CD4-positive, alpha-beta T cell (primary cell): ENCODE measurements at regions not wholly inside any gene's neighbourhood (a gene's known extent, or its start where the extent isn't known, plus 50 kb on each side); places are given as distances from the start of the nearest gene placed in this dataset.

Experiments
- ATAC-seq: fragments of 200-7000 bp; cut with Tn5 transposase; one replicate; pipeline ENCODE4 v1.10.0; 2022; ENCODE audit warnings: mild to moderate bottlenecking; ENCODE audit not compliant: poor library complexity
- CTCF ChIA-PET: fragments of 350-600 bp; sonication (Branson Sonifier 250); formaldehyde crosslinking; loops from one replicate; lab custom pipeline; 2021; ENCODE audit warnings: antibody characterized with exemption, inconsistent platforms; lab: Charles Lee
- POLR2A ChIA-PET: fragments of 350-600 bp; sonication (Branson Sonifier 250); formaldehyde crosslinking; loops from one replicate; lab custom pipeline; 2021; ENCODE audit warnings: antibody characterized with exemption, inconsistent platforms; lab: Charles Lee
- DNase-seq, 14 experiments: peaks; one replicate each; pipeline ENCODE4 v3.0.0-alpha.2; 2013 to 2020; ENCODE audit warnings: mixed read lengths in 2 of 14
- H3K27ac ChIP-seq, 2 donors: one replicate each; pipeline versions ENCODE4 v1.5.1 to v1.7.0; 2013; ENCODE audit warnings: low read length in 2 of 2, low read depth in 1 of 2, mild to moderate bottlenecking in 1 of 2
- H3K27me3 ChIP-seq, 2 experiments: 1 replicate in 1 of 2; 2 replicates in 1 of 2; pipeline versions ENCODE4 v1.6.1 to v1.7.0; 2013; ENCODE audit warnings: low read length in 2 of 2, control low read depth in 1 of 2, mild to moderate bottlenecking in 1 of 2, moderate library complexity in 1 of 2; ENCODE audit not compliant: insufficient read depth in 2 of 2, control insufficient read depth in 1 of 2
- H3K36me3 ChIP-seq: one replicate; pipeline ENCODE4 v1.6.1; 2013; ENCODE audit warnings: low read length, control low read depth; ENCODE audit not compliant: insufficient read depth
- H3K4me1 ChIP-seq: one replicate; pipeline ENCODE4 v1.6.1; 2013; ENCODE audit warnings: low read length, control low read depth; ENCODE audit not compliant: insufficient read depth
- H3K4me3 ChIP-seq: one replicate; pipeline ENCODE4 v1.5.1; 2013; ENCODE audit warnings: mild to moderate bottlenecking, low read length, moderate library complexity
- H3K9me3 ChIP-seq, 2 experiments: 1 replicate in 1 of 2; 2 replicates in 1 of 2; pipeline versions ENCODE4 v1.6.1 to v1.7.0; 2013; ENCODE audit warnings: low read length in 2 of 2, mild to moderate bottlenecking in 2 of 2, control low read depth in 1 of 2, moderate library complexity in 1 of 2; ENCODE audit not compliant: control insufficient read depth in 1 of 2, insufficient read depth in 1 of 2
- H3K27ac Mint-ChIP-seq: one replicate; pipeline ENCODE4 v1.8.0; 2020; ENCODE audit warnings: mixed read lengths
- H3K27me3 Mint-ChIP-seq: one replicate; pipeline ENCODE4 v1.8.0; 2021; ENCODE audit warnings: mixed read lengths
- H3K36me3 Mint-ChIP-seq: one replicate; pipeline ENCODE4 v1.8.0; 2021; ENCODE audit warnings: low read depth, mixed read lengths
- H3K4me1 Mint-ChIP-seq: one replicate; pipeline ENCODE4 v1.8.0; 2021; ENCODE audit warnings: low read depth, mixed read lengths
- H3K4me3 Mint-ChIP-seq: one replicate; pipeline ENCODE4 v1.8.0; 2020; ENCODE audit warnings: mild to moderate bottlenecking, mixed read lengths
- H3K9me3 Mint-ChIP-seq: one replicate; pipeline ENCODE4 v1.8.0; 2020; ENCODE audit warnings: mixed read lengths
- CTCF ChIP-seq: fragments of 200-600 bp; IDR thresholded peaks from one replicate; pipeline ENCODE4 v1.8.0; 2022; ENCODE audit warnings: antibody characterized with exemption, mild to moderate bottlenecking
- intact Hi-C, 2 experiments: fragments of 100-400 bp; cut with DNase I in 1 of 2; cut with micrococcal nuclease in 1 of 2; formaldehyde crosslinking; loops; one replicate each; pipeline versions ENCODE4 v1.15.1 to v1.9.0; 2023 to 2025; cut with DNase I, micrococcal nuclease

- peaks cover 40% of the 10 kb centered on the region for H3K4me1 Mint-ChIP-seq
- Histone ChIP-seq H3K4me1 (peaks cover 6% of the 10 kb centered on the region), H3K27me3 (no peaks in the 10 kb centered on the region), H3K4me3 (no peak overlapping the region), H3K27ac (no peak overlapping the region), H3K9me3 (no peaks in the 10 kb centered on the region), H3K36me3 (no peaks in the 10 kb centered on the region)
- H3K36me3 Mint-ChIP-seq: no peaks in the 10 kb centered on the region
- ATAC-seq (no peak), DNase-seq (no peak)
- H3K4me3 Mint-ChIP-seq: no peak overlapping the region
- H3K9me3 Mint-ChIP-seq: no peaks in the 10 kb centered on the region
- H3K27me3 Mint-ChIP-seq: no peaks in the 10 kb centered on the region
- intact Hi-C loops: no loop called here
- CTCF ChIA-PET: no interaction called here
- POLR2A ChIA-PET: no interaction called here
- no peak for TF ChIP-seq CTCF
- H3K27ac Mint-ChIP-seq: no peak overlapping the region
Measured at GRCh38 chr2:234403751-234404150, 93.1 kb downstream of the ARL4C start.

- H3K27me3 ChIP-seq: no peaks in the 10 kb centered on the region
- ChIA-PET POLR2A (interaction anchor here (0.6 kb wide), 1 partner anchor 9 kb away, joined by 3 read pairs; no protein-coding TSS in a partner anchor), CTCF (no interaction called here)
- H3K4me3 ChIP-seq: no peak overlapping the region
- intact Hi-C loops: no loop called here
- peaks cover 11% of the 10 kb centered on the region for H3K4me1 ChIP-seq
- H3K36me3 ChIP-seq: no peaks in the 10 kb centered on the region
- Mint-ChIP-seq H3K27me3 (no peaks in the 10 kb centered on the region), H3K4me3 (no peak overlapping the region), H3K4me1 (peaks cover 47% of the 10 kb centered on the region), H3K9me3 (no peaks in the 10 kb centered on the region), H3K27ac (no peak overlapping the region), H3K36me3 (no peaks in the 10 kb centered on the region)
- H3K9me3 ChIP-seq: no peaks in the 10 kb centered on the region
- no peak for ATAC-seq
- no peak for TF ChIP-seq CTCF
- peak in 1 of 14 experiments; percentile 36 for DNase-seq
- no peak overlapping the region for H3K27ac ChIP-seq
Measured at GRCh38 chr2:234403074-234403473, 93.8 kb downstream of the ARL4C start.

- Histone ChIP-seq H3K4me3 (no peak overlapping the region), H3K4me1 (peaks cover 10% of the 10 kb centered on the region), H3K36me3 (no peaks in the 10 kb centered on the region), H3K27me3 (no peaks in the 10 kb centered on the region), H3K27ac (no peak overlapping the region), H3K9me3 (no peaks in the 10 kb centered on the region)
- intact Hi-C loops: no loop called here
- Mint-ChIP-seq H3K27ac (no peak overlapping the region), H3K27me3 (no peaks in the 10 kb centered on the region), H3K9me3 (no peaks in the 10 kb centered on the region), H3K4me1 (peaks cover 55% of the 10 kb centered on the region), H3K4me3 (no peak overlapping the region), H3K36me3 (no peaks in the 10 kb centered on the region)
- CTCF ChIA-PET: no interaction called here
- ATAC-seq (no peak), DNase-seq (no peak)
- POLR2A ChIA-PET: interaction anchor here (1.7 kb wide), 1 partner anchor 29 kb away, joined by 3 read pairs; no protein-coding TSS in a partner anchor
- TF ChIP-seq CTCF: no peak
Measured at GRCh38 chr2:234401426-234401825, 95.5 kb downstream of the ARL4C start.
